Osteoblast (primary cell): ENCODE measurements at regions not wholly inside any gene's neighbourhood (a gene's known extent, or its start where the extent isn't known, plus 50 kb on each side); places are given as distances from the start of the nearest gene placed in this dataset.

ENCODE experiments used
- DNase-seq: peaks from one replicate; pipeline ENCODE4 v3.0.0; 2011; ENCODE audit warnings: low spot score, mixed read lengths; ENCODE audit not compliant: insufficient read length; ENCODE audit errors: missing footprints
- H2AFZ ChIP-seq: 2 replicates; pipeline ENCODE4 v1.6.0; 2011; ENCODE audit warnings: mild to moderate bottlenecking, low read length
- H3K27ac ChIP-seq: 2 replicates; pipeline ENCODE4 v1.5.1; 2011; ENCODE audit warnings: mild to moderate bottlenecking, low read depth, low read length, moderate library complexity
- H3K27me3 ChIP-seq: 2 replicates; pipeline ENCODE4 v1.6.0; 2012; ENCODE audit warnings: mild to moderate bottlenecking, control low read depth, inconsistent platforms, low read length, moderate library complexity; ENCODE audit not compliant: insufficient read depth
- H3K36me3 ChIP-seq: 2 replicates; pipeline ENCODE4 v1.5.1; 2011; ENCODE audit warnings: mild to moderate bottlenecking, low read length, control low read depth, moderate library complexity; ENCODE audit not compliant: insufficient read depth
- H3K4me1 ChIP-seq: 2 replicates; pipeline ENCODE4 v1.5.1; 2011; ENCODE audit warnings: mild to moderate bottlenecking, low read length, control low read depth, moderate library complexity; ENCODE audit not compliant: insufficient read depth
- H3K4me2 ChIP-seq: 2 replicates; pipeline ENCODE4 v1.6.0; 2011; ENCODE audit warnings: mild to moderate bottlenecking, low read length; ENCODE audit not compliant: insufficient read depth
- H3K4me3 ChIP-seq: fragments of 200-600 bp; sonication (generic); 3 replicates; pipeline ENCODE4 v1.5.1; 2012; ENCODE audit warnings: mild to moderate bottlenecking, low read length, inconsistent platforms; ENCODE audit not compliant: insufficient read depth
- H3K79me2 ChIP-seq: 2 replicates; pipeline ENCODE4 v1.6.0; 2012; ENCODE audit warnings: mild to moderate bottlenecking, low read length, control low read depth, inconsistent platforms; ENCODE audit not compliant: insufficient read depth
- H3K9me3 ChIP-seq: 2 replicates; pipeline ENCODE4 v1.5.1; 2011; ENCODE audit warnings: low read depth, low read length, control low read depth
- H4K20me1 ChIP-seq: 2 replicates; pipeline ENCODE4 v1.6.0; 2012; ENCODE audit warnings: mild to moderate bottlenecking, low read length, control low read depth; ENCODE audit not compliant: insufficient read depth
- CTCF ChIP-seq: IDR thresholded peaks from 2 replicates; pipeline ENCODE4 v1.5.1; 2011; ENCODE audit warnings: mild to moderate bottlenecking, low read depth, low read length, moderate library complexity; ENCODE audit errors: extremely low read depth

GRCh38 chr11:128029219-128029722 lies 558.1 kb downstream of the ETS1 start:
- Histone ChIP-seq H3K4me1 (peaks cover 26% of the 10 kb centered on the region), H4K20me1 (no peaks in the 10 kb centered on the region), H3K36me3 (no peaks in the 10 kb centered on the region), H3K27me3 (no peaks in the 10 kb centered on the region), H3K27ac (no peak overlapping the region), H2AFZ (peak overlapping the region; percentile 52), H3K9me3 (no peaks in the 10 kb centered on the region), H3K79me2 (no peaks in the 10 kb centered on the region), H3K4me2 (no peak overlapping the region), H3K4me3 (no peak overlapping the region)
- TF ChIP-seq CTCF: no peak
- DNase-seq: no peak

DNA sequence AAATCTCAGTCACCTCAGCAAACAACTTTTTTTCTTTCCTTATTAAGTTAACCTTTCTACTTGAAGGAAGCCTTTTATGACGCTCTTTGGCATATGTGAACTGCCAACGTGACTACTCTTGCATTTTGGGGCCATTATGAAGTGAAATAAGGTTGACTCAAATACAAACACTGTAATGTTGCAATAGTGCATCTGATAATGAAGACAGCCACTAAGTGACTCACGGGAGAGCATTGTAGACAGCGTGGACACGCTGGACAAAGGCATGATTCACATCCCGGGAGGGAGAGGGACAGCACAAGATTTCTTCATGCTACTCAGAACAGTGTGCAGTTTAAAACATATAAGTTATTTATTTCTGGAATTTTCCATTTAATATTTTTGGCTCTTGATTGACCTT lies 560.8 kb downstream of the ETS1 start:
- peak overlapping the region; percentile 60 for H3K27ac ChIP-seq
- H4K20me1 ChIP-seq: no peaks in the 10 kb centered on the region
- DNase-seq: peak; percentile 48
- H3K79me2 ChIP-seq: no peaks in the 10 kb centered on the region
- H3K4me1 ChIP-seq: peaks cover 26% of the 10 kb centered on the region
- no peak for TF ChIP-seq CTCF
- no peaks in the 10 kb centered on the region for H3K9me3 ChIP-seq
- no peaks in the 10 kb centered on the region for H3K36me3 ChIP-seq
- peak overlapping the region; percentile 22 for H3K4me2 ChIP-seq
- H3K27me3 ChIP-seq: no peaks in the 10 kb centered on the region
- H2AFZ ChIP-seq: no peak overlapping the region
- H3K4me3 ChIP-seq: no peak overlapping the region

DNA sequence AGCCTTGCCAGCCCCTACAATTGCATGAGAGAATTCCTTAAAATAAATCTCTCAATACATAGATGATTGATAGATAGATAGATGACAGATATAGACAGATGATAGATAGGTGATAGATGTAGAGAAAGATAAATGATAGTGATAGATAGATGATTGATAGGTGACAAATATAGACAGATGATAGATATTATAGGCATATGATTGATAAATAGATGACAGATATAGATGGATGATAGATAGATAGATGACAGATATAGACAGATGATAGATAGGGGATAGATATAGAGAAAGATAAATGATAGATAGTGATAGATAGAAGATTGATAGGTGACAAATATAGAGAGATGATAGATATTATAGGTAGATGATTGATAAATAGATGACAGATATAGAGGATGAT lies 564.6 kb downstream of the ETS1 start:
- no peaks in the 10 kb centered on the region for H3K9me3 ChIP-seq
- H2AFZ ChIP-seq: no peak overlapping the region
- no peak for TF ChIP-seq CTCF

GRCh38 chr11:128022007-128022368 lies 565.4 kb downstream of the ETS1 start:
- Histone ChIP-seq H3K9me3 (no peaks in the 10 kb centered on the region), H2AFZ (no peak overlapping the region), H3K27ac (no peak overlapping the region), H3K79me2 (no peaks in the 10 kb centered on the region), H3K36me3 (no peaks in the 10 kb centered on the region), H4K20me1 (no peaks in the 10 kb centered on the region), H3K4me1 (peaks cover 11% of the 10 kb centered on the region), H3K27me3 (no peaks in the 10 kb centered on the region), H3K4me2 (no peak overlapping the region), H3K4me3 (no peak overlapping the region)
- no peak for TF ChIP-seq CTCF
- DNase-seq: peak; percentile 77

More for the DNA sequence above, 564.6 kb downstream of the ETS1 start:
- H3K4me3 ChIP-seq: no peak overlapping the region
- H4K20me1 ChIP-seq: no peaks in the 10 kb centered on the region
- H3K79me2 ChIP-seq: no peaks in the 10 kb centered on the region
- no peaks in the 10 kb centered on the region for H3K27me3 ChIP-seq
- no peaks in the 10 kb centered on the region for H3K36me3 ChIP-seq
- H3K27ac ChIP-seq: no peak overlapping the region
- no peak overlapping the region for H3K4me2 ChIP-seq
- no peak for DNase-seq
- peaks cover 16% of the 10 kb centered on the region for H3K4me1 ChIP-seq
